GM12872 (cell line): ENCODE measurements at regions not wholly inside any gene's neighbourhood (a gene's known extent, or its start where the extent isn't known, plus 50 kb on each side); places are given as distances from the start of the nearest gene placed in this dataset.

Source experiments
- CTCF ChIP-seq: IDR thresholded peaks from 3 replicates; pipeline ENCODE4 v1.5.1; 2011; ENCODE audit warnings: low read depth, mild to moderate bottlenecking, low read length, moderate library complexity; ENCODE audit not compliant: insufficient read depth

- no peak for TF ChIP-seq CTCF
Observed at GRCh38 chr5:167629634-167630033, 661.8 kb upstream of the WWC1 start.

GRCh38 chr5:167631191-167631590, 660.3 kb upstream of the WWC1 start:
- TF ChIP-seq CTCF: no peak

GRCh38 chr5:167633114-167633513, 658.3 kb upstream of the WWC1 start:
- TF ChIP-seq CTCF: no peak

GRCh38 chr5:167633931-167634341, 657.5 kb upstream of the WWC1 start:
- no peak for TF ChIP-seq CTCF

- no peak for TF ChIP-seq CTCF
Observed at GRCh38 chr5:167634432-167634831, 657.0 kb upstream of the WWC1 start.

- TF ChIP-seq CTCF: no peak
Observed at GRCh38 chr5:167638816-167639215, 652.6 kb upstream of the WWC1 start.

- TF ChIP-seq CTCF: no peak
Observed at GRCh38 chr5:167639273-167639672, 652.2 kb upstream of the WWC1 start.

- no peak for TF ChIP-seq CTCF
Observed at GRCh38 chr5:167639766-167640165, 651.7 kb upstream of the WWC1 start.
